PC-3 (cell line): ENCODE measurements at regions not wholly inside any gene's neighbourhood (a gene's known extent, or its start where the extent isn't known, plus 50 kb on each side); places are given as distances from the start of the nearest gene placed in this dataset.

Experiments
- ATAC-seq: fragments of 200-7000 bp; cut with Tn5 transposase; 2 replicates; pipeline ENCODE4 v1.9.1; 2020; ENCODE audit warnings: mild to moderate bottlenecking, moderate library complexity
- BruUV-seq: library from RNA; stranded (reverse); fragments of 400-500 nt; replicated peaks from 2 replicates; lab custom pipeline; 2021; lab: Mats Ljungman, UMichigan
- CTCF ChIA-PET: fragments of 300-600 bp; sonication (Branson Sonifier 250); formaldehyde crosslinking; loops from one replicate; lab custom pipeline; 2022; ENCODE audit warnings: antibody characterized with exemption; lab: Charles Lee
- POLR2A ChIA-PET: fragments of 300-600 bp; sonication (Branson Sonifier 250); formaldehyde crosslinking; loops from one replicate; lab custom pipeline; 2022; ENCODE audit warnings: antibody characterized with exemption; ENCODE audit not compliant: unreplicated experiment; lab: Charles Lee
- DNase-seq: peaks from one replicate; pipeline ENCODE4 v3.0.0-alpha.2; 2015
- H2AFZ ChIP-seq: fragments of 300-600 bp; sonication (generic); 2 replicates; pipeline ENCODE4 v1.6.0; 2016; ENCODE audit warnings: antibody characterized with exemption, low read length
- H3F3A ChIP-seq: fragments of 300-600 bp; sonication (generic); one replicate; pipeline ENCODE4 v1.6.0; 2017; ENCODE audit warnings: antibody characterized with exemption, low read length, control low read depth, mild to moderate bottlenecking; ENCODE audit not compliant: unreplicated experiment
- H3K27ac ChIP-seq: fragments of 300-600 bp; sonication (generic); 2 replicates; pipeline ENCODE4 v1.5.1; 2016; ENCODE audit warnings: mild to moderate bottlenecking, low read length
- H3K27me3 ChIP-seq: fragments of 300-600 bp; sonication (generic); 2 replicates; pipeline ENCODE4 v1.6.1; 2016; ENCODE audit warnings: low read length, mixed read lengths
- H3K36me3 ChIP-seq: fragments of 300-600 bp; sonication (generic); 2 replicates; pipeline ENCODE4 v1.6.1; 2016; ENCODE audit warnings: low read depth, mixed run types, low read length, mixed read lengths
- H3K4me1 ChIP-seq: fragments of 300-600 bp; sonication (generic); 2 replicates; pipeline ENCODE4 v1.5.1; 2016; ENCODE audit warnings: low read length; ENCODE audit not compliant: insufficient read depth
- H3K4me2 ChIP-seq: fragments of 300-600 bp; sonication (generic); 2 replicates; pipeline ENCODE4 v1.6.0; 2016; ENCODE audit warnings: low read length
- H3K4me3 ChIP-seq: fragments of 300-600 bp; sonication (generic); 2 replicates; pipeline ENCODE4 v1.5.1; 2016; ENCODE audit warnings: mild to moderate bottlenecking, low read length, mixed read lengths
- H3K79me2 ChIP-seq: fragments of 300-600 bp; sonication (generic); 2 replicates; pipeline ENCODE4 v1.6.1; 2017; ENCODE audit warnings: low read length, mixed read lengths
- H3K9ac ChIP-seq: fragments of 300-600 bp; sonication (generic); 2 replicates; pipeline ENCODE4 v1.6.0; 2016; ENCODE audit warnings: mild to moderate bottlenecking, low read length
- H3K9me2 ChIP-seq: fragments of 300-600 bp; sonication (generic); replicated peaks from 2 replicates; pipeline ENCODE4 v1.6.1; 2016; ENCODE audit warnings: mixed run types, low read length, mixed read lengths
- H3K9me3 ChIP-seq: fragments of 300-600 bp; sonication (generic); 2 replicates; pipeline ENCODE4 v1.6.1; 2016; ENCODE audit warnings: low read length, mixed read lengths
- H4K20me1 ChIP-seq: fragments of 300-600 bp; sonication (generic); 2 replicates; pipeline ENCODE4 v1.6.1; 2016; ENCODE audit warnings: low read length, mixed read lengths
- CTCF ChIP-seq: fragments of 300-600 bp; sonication (generic); conservative IDR thresholded peaks from 2 replicates; pipeline ENCODE4 v1.5.1; 2017; ENCODE audit warnings: antibody characterized with exemption, low read depth, mild to moderate bottlenecking, low read length
- EZH2 ChIP-seq: fragments of 300-600 bp; sonication (generic); IDR thresholded peaks from one replicate; pipeline ENCODE4 v1.6.1; 2017; ENCODE audit warnings: antibody characterized with exemption, mild to moderate bottlenecking, low read length; ENCODE audit not compliant: unreplicated experiment
- EZH2phosphoT487 ChIP-seq: fragments of 300-600 bp; sonication (generic); IDR thresholded peaks from 2 replicates; pipeline ENCODE4 v1.6.1; 2018; ENCODE audit warnings: mild to moderate bottlenecking, antibody characterized with exemption, low read length, borderline replicate concordance
- intact Hi-C: fragments of 100-400 bp; cut with micrococcal nuclease; formaldehyde crosslinking; loops from 2 replicates; pipeline ENCODE4 v1.9.0; 2023

GRCh38 chr7:97680622-97681021 lies 51.3 kb upstream of the TAC1 start:
- Histone ChIP-seq H3F3A (no peaks in the 10 kb centered on the region), H3K9me3 (no peaks in the 10 kb centered on the region), H4K20me1 (no peaks in the 10 kb centered on the region), H3K27me3 (peaks cover 17% of the 10 kb centered on the region; the same call in 1 of the 2 replicates), H3K36me3 (no peaks in the 10 kb centered on the region), H2AFZ (no peak overlapping the region), H3K27ac (no peak overlapping the region), H3K4me2 (no peak overlapping the region), H3K79me2 (no peaks in the 10 kb centered on the region), H3K9me2 (no peaks in the 10 kb centered on the region), H3K4me1 (no peaks in the 10 kb centered on the region), H3K4me3 (no peak overlapping the region), H3K9ac (no peak overlapping the region)
- intact Hi-C loops = no loop called here
- CTCF ChIA-PET = no interaction called here
- no peak for DNase-seq
- no TSS peak for BruUV-seq
- POLR2A ChIA-PET = no interaction called here
- TF ChIP-seq EZH2phosphoT487 (no peak), EZH2 (no peak), CTCF (no peak)
- ATAC-seq = no peak
